ENCODE measurements at regions not wholly inside any gene's neighbourhood (a gene's known extent, or its start where the extent isn't known, plus 50 kb on each side); places are given as distances from the start of the nearest gene placed in this dataset.

- TF ChIP-seq CTCF (IDR thresholded peaks at IDR 0.05), result no peak
- TF ChIP-seq POLR2A (IDR thresholded peaks at IDR 0.05), result no peak
Observed at GRCh38 chr6:137998461-137999019, 108.7 kb downstream of the PERP start.

Measured in uterus (tissue), 2 donors.